ENCODE measurements at regions not wholly inside any gene's neighbourhood (a gene's known extent, or its start where the extent isn't known, plus 50 kb on each side); places are given as distances from the start of the nearest gene placed in this dataset.

- TF ChIP-seq CTCF (IDR thresholded peaks at IDR 0.05; ENCODE audit: unreplicated experiment): no peak
- Mint-ChIP-seq H3K27ac (ENCODE audit: unreplicated experiment) (no peak overlapping the region), H3K4me1 (ENCODE audit: low read depth, unreplicated experiment) (no peaks in the 10 kb centered on the region), H3K4me3 (ENCODE audit: low read depth, unreplicated experiment) (no peak overlapping the region), H3K27me3 (ENCODE audit: unreplicated experiment) (peaks cover 79% of the 10 kb centered on the region), H3K36me3 (ENCODE audit: insufficient read depth, unreplicated experiment) (no peaks in the 10 kb centered on the region), H3K9me3 (ENCODE audit: low read depth, unreplicated experiment) (no peaks in the 10 kb centered on the region)
- intact Hi-C loops (cut with micrococcal nuclease; ENCODE audit: unreplicated experiment): no loop called here
- no TSS peak for BruUV-seq (replicated peaks)
- CTCF ChIA-PET: no interaction called here
- no peak for DNase-seq
Measured at GRCh38 chr15:69910514-69910913, 187.2 kb downstream of the TLE3 start.

GRCh38 chr15:69912116-69912515, 185.6 kb downstream of the TLE3 start:
- no peak for DNase-seq
- no peaks in the 10 kb centered on the region for H3K4me1 Mint-ChIP-seq (ENCODE audit: low read depth, unreplicated experiment)
- CTCF ChIA-PET: no interaction called here
- no TSS peak for BruUV-seq (replicated peaks)
- peaks cover 89% of the 10 kb centered on the region for H3K27me3 Mint-ChIP-seq (ENCODE audit: unreplicated experiment)
- TF ChIP-seq CTCF (IDR thresholded peaks at IDR 0.05; ENCODE audit: unreplicated experiment): no peak
- H3K36me3 Mint-ChIP-seq (ENCODE audit: insufficient read depth, unreplicated experiment): no peaks in the 10 kb centered on the region
- no peaks in the 10 kb centered on the region for H3K9me3 Mint-ChIP-seq (ENCODE audit: low read depth, unreplicated experiment)
- no peak overlapping the region for H3K4me3 Mint-ChIP-seq (ENCODE audit: low read depth, unreplicated experiment)
- intact Hi-C loops (cut with micrococcal nuclease; ENCODE audit: unreplicated experiment): no loop called here
- no peak overlapping the region for H3K27ac Mint-ChIP-seq (ENCODE audit: unreplicated experiment)

GRCh38 chr15:69914040-69914439, 183.7 kb downstream of the TLE3 start:
- no peaks in the 10 kb centered on the region for H3K9me3 Mint-ChIP-seq (ENCODE audit: low read depth, unreplicated experiment)
- no peaks in the 10 kb centered on the region for H3K36me3 Mint-ChIP-seq (ENCODE audit: insufficient read depth, unreplicated experiment)
- TF ChIP-seq CTCF (IDR thresholded peaks at IDR 0.05; ENCODE audit: unreplicated experiment): no peak
- H3K4me1 Mint-ChIP-seq (ENCODE audit: low read depth, unreplicated experiment): no peaks in the 10 kb centered on the region
- H3K27ac Mint-ChIP-seq (ENCODE audit: unreplicated experiment): no peak overlapping the region
- H3K4me3 Mint-ChIP-seq (ENCODE audit: low read depth, unreplicated experiment): no peak overlapping the region
- intact Hi-C loops (cut with micrococcal nuclease; ENCODE audit: unreplicated experiment): no loop called here
- CTCF ChIA-PET: no interaction called here
- no TSS peak for BruUV-seq (replicated peaks)
- no peak for DNase-seq
- peaks cover 94% of the 10 kb centered on the region for H3K27me3 Mint-ChIP-seq (ENCODE audit: unreplicated experiment)

GRCh38 chr15:69914960-69915359, 182.8 kb downstream of the TLE3 start:
- BruUV-seq (replicated peaks): no TSS peak
- peaks cover 94% of the 10 kb centered on the region for H3K27me3 Mint-ChIP-seq (ENCODE audit: unreplicated experiment)
- intact Hi-C loops (cut with micrococcal nuclease; ENCODE audit: unreplicated experiment): no loop called here
- no peak overlapping the region for H3K4me3 Mint-ChIP-seq (ENCODE audit: low read depth, unreplicated experiment)
- TF ChIP-seq CTCF (IDR thresholded peaks at IDR 0.05; ENCODE audit: unreplicated experiment): no peak
- H3K36me3 Mint-ChIP-seq (ENCODE audit: insufficient read depth, unreplicated experiment): no peaks in the 10 kb centered on the region
- H3K9me3 Mint-ChIP-seq (ENCODE audit: low read depth, unreplicated experiment): no peaks in the 10 kb centered on the region
- DNase-seq: no peak
- CTCF ChIA-PET: no interaction called here
- no peak overlapping the region for H3K27ac Mint-ChIP-seq (ENCODE audit: unreplicated experiment)
- H3K4me1 Mint-ChIP-seq (ENCODE audit: low read depth, unreplicated experiment): no peaks in the 10 kb centered on the region

Data from Calu3 (cell line).